Stimulated activated CD8-positive, alpha-beta memory T cell treated with anti-CD3 and anti-CD28 coated beads, Interleukin-4, amount 100 ng/mL, for 1 hour (primary cell): ENCODE measurements at regions not wholly inside any gene's neighbourhood (a gene's known extent, or its start where the extent isn't known, plus 50 kb on each side); places are given as distances from the start of the nearest gene placed in this dataset.
"Not testable (repeated sequence)": the region's sequence is repeated elsewhere in the genome, so short reads cannot be mapped to it uniquely, and the experiment has no call there.

Source experiments
- DNase-seq, 2 donors: peaks; one replicate each; pipeline ENCODE4 v3.0.0-alpha.2; 2020; ENCODE audit warnings: low read depth in 2 of 2, low spot score in 1 of 2

DNA sequence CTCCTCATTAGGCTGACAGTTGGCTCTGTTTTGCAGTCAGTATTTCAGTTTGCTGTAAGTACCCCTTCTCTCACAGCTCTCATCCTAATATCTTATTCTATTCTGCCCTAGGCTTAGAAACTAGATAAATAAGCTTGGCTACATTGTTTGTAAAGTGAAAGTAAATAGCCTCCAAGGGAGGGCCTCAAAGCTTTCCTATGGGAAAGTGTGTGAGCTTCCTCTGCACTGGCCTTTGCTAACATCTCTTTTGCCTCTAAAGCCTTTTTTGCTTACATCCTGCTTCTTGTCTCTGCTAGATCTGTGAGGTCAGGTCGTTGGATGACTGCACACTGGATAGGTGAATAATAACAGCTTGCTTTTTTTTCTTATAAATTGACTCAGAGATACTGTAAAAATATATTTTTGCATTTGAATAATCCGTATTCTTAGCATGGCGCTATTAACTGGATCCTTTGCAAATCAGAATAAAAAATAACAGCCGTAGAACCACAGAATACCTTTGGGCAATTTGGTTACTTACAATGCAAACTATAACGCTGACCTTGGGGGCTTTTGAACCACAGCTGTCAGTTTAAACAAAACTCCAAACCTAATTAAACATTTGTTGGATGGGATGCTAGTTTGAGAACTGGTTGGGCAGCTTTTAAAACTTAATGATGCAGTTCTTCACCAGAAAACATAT is 55.1 kb downstream of the TTC6 start:
- no peak for DNase-seq

DNA sequence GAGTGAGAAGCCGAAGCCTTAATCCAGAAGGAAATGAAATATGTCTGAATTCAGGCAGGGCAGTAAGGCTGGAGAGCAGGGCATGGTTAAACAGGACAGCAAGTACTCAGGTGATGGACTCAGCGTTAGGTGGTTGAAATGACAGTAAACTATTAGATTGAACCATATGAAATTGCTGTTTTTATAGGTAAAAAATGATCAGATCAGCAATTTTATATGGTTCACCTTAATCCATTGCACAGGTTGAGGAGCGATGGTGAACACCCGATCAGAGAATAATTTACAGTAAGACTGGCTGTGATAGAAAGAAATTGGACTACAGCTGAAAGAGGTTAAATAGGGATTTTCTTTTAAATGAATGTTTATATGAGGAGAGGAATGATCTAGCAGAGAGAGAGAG is 56.6 kb downstream of the TTC6 start:
- no peak for DNase-seq

DNA sequence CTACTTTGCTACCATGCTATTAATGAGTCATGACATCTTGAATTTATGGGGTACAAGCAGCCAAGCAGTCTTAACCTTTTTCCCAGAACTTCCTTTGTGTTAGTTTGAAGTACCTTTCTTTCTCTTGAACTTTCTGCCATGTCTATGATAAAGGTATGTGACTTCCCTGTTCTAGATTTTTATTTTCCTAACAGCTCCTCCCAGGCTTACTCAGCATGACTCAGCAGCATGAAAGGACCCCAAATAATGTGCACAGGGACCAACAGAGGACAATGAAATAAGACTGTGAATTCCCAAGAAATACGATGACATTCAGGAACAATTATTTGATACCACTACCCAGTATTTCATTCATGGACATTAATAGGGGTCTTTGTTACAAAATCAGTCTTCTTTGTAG is 60.0 kb downstream of the TTC6 start:
- no peak for DNase-seq

DNA sequence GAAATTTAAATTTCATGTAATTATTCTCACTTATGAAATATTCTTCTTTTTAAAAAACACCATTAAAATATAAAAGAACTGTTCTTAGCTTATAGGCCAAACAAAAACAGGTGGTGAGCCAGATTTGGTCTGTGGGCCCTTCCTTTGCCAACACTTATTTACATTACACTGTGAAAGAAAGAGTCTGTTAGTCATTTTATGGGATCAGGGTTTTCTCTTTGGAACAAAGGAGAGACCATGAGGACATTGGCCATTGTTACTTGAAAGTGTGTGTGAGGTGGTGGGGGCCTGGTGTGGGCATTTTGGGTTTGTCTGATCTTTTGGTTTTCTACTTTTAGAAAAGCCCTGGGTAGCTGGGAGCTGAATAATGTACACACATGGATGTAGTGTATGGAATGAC is 62.7 kb downstream of the TTC6 start:
- DNase-seq = no peak

DNA sequence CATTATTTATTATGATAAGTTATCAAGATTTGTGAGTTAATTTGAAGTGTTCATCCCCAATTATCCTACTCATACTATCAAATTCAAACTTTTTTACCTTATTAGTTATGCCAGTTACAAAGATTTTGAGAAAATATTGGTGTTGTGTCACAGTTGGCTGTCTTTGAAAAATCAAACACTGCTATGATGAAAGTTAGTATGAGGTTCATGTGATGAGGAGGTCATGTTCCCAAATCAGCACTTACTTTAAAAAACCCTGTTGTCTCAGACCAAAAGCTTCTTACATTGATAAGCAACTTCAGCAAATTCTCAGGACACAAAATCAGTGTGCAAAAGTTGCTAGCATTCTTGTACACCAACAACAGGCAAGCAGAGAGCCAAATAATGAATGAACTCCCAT is 68.1 kb downstream of the TTC6 start:
- DNase-seq = no peak

DNA sequence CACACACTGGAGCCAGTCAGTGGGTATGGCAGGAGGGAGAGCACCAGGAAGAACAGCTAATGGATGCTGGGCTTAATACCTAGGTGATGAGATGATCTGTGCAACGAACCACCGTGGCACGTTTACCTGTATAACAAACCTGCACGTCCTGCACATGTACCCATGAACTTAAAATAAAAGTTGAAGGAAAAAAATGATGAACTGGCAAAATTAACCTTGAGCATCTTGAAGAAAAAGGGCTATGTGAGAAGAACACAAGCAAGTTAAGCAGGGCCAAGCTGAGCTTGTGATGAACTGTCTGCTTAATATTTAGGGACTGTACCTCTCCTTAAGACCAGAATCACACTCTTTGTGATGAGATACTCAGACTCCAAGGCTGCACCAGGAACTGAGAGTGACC is 70.0 kb downstream of the TTC6 start:
- DNase-seq = no peak

DNA sequence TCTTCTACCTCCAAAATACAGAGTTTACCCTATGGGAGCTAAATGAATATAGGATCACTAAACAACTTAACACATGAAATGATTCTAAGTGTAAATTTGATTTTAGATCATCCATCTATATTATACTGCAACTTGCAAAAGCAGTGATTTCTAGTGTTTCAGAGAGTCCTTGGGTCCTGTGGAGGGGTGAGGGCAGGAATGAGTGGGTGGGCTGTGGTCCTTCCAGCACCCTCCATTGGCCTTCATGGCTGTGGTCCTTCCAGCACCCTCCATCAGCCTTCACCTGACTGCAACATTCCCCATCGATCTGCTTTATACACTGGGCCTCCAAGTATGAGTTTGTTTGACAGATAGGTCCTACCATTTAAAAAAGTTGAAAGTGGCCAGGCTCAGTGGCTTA is 70.5 kb downstream of the TTC6 start:
- DNase-seq = no peak

DNA sequence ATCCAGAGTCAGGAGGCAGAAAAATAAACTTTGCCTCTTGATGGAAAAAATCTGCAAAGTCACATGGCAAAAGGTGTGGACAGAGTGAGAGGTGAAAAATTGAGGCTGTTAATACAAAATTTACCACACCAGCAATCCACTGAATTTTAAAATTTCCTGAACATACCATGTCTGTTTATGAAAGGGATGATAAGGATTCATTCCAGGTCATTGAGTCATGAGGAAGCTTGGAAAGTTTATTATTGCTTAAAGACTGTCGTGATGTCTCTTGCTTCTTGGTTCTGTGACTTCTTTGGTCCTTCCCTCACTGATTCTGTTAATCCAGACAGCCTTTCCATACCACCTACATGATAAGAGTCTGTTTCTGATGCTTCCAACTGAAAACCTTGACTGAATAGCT is 73.2 kb downstream of the TTC6 start:
- DNase-seq = no peak

DNA sequence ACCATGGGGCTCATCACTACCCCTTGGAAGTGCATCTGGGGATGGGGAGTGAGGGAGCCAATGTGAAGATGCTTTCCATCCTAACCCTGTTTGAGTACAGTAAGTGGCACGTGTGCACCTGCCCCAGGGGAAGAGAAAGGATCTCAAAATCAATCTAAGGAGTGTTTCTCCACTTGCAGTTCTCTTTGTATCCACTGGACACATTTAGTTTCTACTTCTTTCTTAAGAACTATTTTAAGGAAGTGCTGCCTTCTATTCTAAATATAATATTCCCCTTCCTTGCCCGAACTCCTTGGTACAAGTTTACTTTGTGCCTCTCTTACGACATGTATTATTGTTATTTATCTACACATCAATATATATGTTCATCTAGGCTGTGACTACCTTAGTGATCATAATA is 73.8 kb downstream of the TTC6 start:
- no peak for DNase-seq

DNA sequence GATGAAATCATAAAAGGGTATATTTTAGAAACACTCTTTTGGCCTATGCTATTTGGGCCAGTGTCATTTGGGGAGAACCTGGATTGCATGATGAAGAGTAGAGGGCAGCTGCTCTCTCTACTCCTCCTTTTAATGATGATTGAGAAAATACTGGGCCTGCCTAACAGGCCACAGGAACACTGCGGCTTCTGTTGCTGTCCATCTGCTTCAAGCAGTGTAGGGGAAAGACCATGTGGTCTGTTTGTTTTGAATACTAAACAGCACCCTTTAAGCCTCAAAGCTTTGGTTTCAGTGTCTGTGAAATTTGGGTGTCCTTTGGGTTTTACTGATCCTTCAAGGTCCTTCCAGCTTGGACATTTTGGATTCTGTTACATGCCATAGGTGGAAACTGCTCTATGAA is 78.0 kb downstream of the TTC6 start:
- no peak for DNase-seq

DNA sequence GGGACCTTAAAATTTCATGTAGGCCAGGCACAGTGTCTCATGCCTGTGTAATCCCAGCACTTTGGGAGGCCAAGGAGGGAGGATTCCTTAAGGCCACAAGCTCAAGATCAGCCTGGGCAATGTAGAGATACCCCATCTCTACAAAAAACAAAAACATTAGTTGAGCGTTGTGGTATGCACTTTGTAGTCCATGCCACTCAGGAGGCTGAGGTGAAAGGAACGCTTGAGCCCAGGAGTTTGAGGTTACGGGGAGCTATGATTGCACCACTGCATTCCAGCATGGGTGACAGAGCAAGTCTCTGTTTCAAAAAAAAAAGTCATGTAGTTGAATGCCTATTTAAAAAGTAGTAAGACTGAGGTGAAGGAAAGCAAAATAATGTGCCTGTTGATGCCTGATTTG is 83.5 kb downstream of the TTC6 start:
- no peak for DNase-seq

DNA sequence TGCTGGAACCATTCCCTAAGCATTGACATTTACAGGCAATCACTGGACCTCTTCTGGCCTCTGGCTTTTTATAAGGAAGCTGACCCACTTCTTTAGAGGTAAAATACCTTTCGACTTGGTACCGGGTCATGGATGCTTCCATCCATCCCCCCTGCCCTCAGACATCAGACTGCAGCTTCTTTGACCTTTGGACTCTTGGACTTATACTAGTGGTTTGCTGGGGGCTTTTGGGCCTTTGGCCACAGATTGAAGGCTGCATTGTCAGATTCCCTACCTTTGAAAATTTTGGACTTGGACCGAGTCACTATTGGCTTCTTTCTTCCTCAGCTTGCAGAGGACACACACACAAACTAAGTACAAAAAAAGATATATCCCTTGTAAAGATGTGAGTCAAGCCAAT is 86.1 kb downstream of the TTC6 start:
- no peak for DNase-seq

DNA sequence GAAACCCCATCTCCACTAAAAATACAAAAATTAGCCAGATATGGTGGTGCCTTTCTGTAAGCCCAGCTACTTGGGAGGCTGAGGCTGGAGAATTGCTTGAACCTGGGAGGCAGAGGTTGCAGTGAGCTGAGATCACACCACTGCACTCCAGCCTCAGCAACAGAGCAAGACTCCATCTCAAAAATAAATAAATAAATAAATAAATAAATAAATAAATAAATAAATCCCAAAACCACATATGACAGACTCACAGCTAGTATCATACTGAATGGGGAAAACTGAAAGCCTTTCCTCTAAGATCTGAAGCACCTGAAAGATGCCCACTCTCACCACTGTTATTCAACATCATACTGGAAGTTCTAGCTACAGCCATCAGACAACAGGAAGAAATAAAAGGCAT is 97.3 kb downstream of the TTC6 start:
- DNase-seq = not testable (repeated sequence)

DNA sequence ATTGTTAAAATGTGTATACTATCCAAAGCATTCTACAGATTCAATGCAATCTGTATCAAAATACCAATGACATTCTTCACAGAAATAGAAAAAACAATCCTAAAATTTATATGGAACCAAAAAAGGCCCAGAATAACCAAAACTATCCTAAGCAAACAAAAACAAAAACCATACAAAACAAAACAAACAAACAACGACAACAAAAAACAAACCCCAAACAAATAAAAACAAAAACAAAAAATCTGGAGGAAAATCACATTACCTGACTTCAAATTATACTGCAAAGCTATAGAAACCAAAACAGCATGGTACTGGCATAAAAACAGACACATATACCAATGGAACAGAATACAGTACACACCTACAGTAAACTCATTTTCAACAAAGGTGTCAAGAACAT is 98.0 kb downstream of the TTC6 start:
- not testable (repeated sequence) for DNase-seq

DNA sequence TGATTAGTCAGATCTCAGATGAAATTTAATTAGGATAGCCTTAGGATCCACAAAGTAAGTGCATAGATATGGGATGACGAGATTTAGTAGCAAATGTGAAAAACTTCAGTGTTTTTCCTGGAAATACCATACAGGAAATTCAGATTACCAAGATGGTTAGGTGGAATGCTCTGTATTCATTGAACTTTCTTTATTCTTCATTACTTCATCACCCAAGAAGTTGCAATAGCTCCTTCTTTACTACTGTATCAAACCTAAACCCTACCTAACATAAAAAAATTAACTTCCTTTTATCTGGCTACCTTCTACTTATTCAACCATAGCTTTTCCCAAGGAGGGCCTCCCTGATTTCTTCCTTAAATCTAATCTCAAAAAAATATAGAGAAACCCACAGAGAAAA is 100.4 kb downstream of the TTC6 start:
- no peak for DNase-seq

DNA sequence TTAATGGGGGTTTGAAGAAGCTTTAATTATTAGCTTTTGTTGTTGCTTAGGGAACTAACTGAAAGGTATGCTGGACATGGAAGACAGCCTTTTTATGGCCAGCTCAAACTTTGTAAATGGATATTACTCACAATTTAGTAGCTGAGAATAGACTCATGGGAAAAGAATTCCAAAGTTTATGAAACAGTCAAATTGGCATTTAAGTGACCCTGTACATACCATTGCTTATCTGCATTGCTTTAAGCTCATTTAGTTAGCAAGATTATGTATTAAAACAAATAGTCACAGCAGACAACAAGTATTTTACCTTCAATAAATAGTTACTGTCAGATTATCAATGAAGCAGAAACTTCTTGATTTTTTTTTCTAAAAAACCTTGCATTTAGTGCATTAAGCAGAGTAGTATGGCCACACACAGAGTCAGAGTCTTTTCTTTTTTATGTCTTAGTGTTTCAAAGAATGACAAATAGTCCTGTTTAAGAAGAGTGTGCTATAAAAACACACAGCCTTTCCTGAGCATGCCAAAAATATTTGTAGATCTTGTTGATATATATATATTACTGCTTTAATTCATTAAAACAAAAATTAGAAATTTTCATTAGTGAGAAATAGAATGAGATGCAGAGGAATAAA is 102.2 kb downstream of the TTC6 start:
- no peak for DNase-seq

DNA sequence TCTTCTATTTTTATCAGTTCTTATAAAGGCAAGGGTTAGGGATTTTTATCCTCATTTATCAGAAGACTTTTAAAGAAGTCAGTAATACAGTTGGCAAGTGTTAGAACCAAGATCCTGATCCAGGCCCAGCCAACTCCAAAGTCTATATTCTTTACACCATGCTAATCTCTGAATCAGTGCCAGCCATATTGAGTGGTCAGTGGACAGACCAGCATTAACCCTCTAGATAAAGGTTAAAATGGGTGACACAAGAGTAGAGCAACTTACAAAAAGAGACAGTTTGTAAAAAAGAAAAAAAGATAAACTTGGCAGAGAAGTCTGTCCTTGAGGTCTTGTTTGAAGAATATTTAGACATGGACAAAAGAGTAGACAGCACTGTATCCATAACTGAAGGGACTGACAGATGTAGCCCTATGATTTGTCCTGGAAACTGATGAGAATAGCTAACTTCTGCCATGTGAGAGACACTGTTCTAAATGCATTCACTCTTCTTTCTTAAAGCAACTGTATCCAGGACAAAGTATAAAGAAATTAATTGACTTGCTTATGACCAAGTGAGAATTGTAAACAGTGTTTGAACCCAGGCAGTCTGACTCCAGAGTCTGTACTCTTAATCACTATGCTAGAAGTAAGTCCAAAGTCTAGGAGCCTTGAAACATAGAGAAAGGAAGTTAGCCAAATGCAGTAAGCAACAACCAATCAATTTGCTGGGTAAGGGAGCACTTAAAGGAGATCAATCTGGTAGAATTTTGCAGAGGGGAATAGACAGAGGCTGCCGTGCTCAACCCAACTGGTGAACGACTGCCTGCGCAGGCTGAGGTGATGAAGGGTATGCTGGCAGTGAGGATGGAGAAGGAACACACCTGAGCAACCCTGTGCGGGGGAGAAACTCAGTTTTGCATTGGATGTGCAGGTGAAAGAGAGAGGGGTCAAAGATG is 103.7 kb downstream of the TTC6 start:
- DNase-seq = no peak

DNA sequence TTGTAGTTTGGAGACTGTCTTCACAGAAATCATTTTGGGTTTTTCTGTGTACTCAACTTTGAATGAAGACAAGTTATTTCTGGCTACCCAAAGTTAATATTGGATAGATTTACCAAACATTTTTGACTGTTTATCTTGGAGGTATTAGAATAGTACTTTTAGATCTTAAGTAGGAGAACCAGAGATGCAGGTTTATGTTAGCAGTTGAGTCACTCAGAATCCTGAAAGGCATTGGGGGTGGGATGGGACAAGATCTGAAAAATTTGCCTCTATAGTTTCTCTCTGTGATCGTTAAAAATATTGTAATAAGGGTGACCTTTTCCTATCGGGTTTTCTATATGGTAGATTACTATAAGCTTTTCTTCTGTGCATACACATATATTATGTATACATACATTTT is 112.3 kb downstream of the TTC6 start:
- DNase-seq = no peak

DNA sequence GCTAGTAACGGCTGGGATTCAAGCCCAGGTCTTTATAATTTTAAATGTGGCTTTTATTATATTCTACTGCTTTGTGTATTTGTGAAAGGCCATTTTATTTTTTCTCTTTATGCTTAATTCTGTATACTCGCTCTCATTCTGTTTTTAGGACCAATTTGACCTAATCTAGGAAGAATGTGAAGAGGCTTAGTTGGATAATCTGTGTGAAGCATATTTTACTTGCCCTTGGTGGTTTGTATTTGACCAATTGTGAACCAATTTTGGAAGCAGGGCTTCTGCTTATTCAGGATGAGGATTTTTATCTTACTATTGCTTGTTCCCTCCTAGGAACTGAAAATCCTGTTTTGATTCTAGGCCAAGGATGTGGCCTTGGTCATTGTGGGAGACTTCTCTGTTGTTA is 113.1 kb downstream of the TTC6 start:
- DNase-seq = no peak

DNA sequence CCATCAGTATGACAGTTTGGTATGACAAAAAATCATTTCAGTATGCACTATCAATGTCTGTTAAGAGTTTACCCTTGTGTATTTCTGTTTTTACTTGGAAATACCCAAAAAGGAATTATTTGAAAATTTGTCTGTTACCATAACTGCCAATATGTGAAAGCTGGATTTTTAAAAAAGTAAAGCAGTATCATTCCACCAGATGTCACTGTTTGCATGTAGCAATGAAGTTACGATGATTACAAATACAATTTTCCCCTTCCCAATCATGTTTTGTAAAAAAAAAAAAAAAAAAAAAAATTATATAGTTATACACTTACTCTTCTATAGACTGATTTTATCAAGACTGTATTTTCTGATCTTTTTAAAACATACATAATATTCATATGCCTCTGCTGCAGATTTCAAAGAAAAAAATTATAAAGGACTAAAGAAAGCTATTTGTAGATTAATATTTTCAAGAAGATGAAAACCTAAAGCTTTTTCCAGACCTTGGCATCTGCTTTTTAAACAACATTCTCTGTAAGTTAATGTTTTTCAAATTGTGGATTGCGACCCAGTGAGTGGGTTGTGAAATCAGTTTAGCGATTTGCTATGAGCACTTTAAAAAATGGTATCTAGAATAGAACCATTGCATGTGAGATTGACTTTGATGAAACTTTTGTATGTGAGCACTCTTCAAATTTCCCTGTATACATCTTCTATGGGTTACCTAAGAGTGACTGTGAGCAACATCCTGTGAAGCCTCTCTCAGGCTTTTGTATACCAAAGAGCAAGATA is 114.2 kb downstream of the TTC6 start:
- no peak for DNase-seq

DNA sequence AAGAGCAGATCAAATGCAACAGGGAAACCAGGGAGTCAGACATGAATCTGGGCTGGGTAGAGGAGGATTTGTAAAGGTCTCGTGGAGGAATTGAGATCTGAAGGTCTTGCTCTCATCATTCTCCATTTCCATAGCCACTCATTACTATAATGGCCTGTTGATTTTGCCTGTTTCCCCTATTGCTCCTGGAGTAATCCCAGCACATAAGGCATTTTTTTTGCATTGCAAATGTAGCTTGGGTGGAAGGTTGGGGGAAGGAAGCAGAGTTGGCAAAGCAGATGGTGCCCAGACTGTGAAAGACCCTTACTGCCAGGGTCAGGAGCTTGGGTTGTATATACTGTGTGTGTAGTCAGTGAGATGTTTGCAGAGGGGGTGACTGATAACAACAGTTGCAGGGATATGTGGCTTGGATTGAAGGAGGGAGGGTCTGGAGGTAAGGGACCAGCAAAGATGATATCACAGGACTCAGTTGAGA is 116.0 kb downstream of the TTC6 start:
- no peak for DNase-seq
